ENCODE measurements at regions not wholly inside any gene's neighbourhood (a gene's known extent, or its start where the extent isn't known, plus 50 kb on each side); places are given as distances from the start of the nearest gene placed in this dataset.
A peak's percentile ranks its signal among the peaks of the same experiment; 100 is the strongest.
"Not testable (repeated sequence)": the region's sequence is repeated elsewhere in the genome, so short reads cannot be mapped to it uniquely, and the experiment has no call there.

GRCh38 chrX:121433289-121433688 lies 385.9 kb downstream of the GLUD2 start:
- DNase-seq (ENCODE audit: low read depth): no peak

- DNase-seq (ENCODE audit: low read depth): not testable (repeated sequence)
Measured at GRCh38 chrX:121437666-121438065, 390.3 kb downstream of the GLUD2 start.

GRCh38 chrX:121455890-121456289 lies 408.5 kb downstream of the GLUD2 start:
- no peak for DNase-seq (ENCODE audit: low read depth)

- DNase-seq (ENCODE audit: low read depth): no peak
Measured at GRCh38 chrX:121456315-121456714, 408.9 kb downstream of the GLUD2 start.

GRCh38 chrX:121457096-121457495 lies 409.7 kb downstream of the GLUD2 start:
- DNase-seq (ENCODE audit: low read depth): no peak

- DNase-seq (ENCODE audit: low read depth): no peak
Measured at GRCh38 chrX:121479406-121479805, 432.0 kb downstream of the GLUD2 start.

GRCh38 chrX:121496966-121497365 lies 449.6 kb downstream of the GLUD2 start:
- DNase-seq (ENCODE audit: low read depth): peak; percentile 20

GRCh38 chrX:121504153-121504552 lies 456.7 kb downstream of the GLUD2 start:
- no peak for DNase-seq (ENCODE audit: low read depth)

- DNase-seq (ENCODE audit: low read depth): no peak
Measured at GRCh38 chrX:121546317-121546716, 498.9 kb downstream of the GLUD2 start.

- DNase-seq (ENCODE audit: low read depth): no peak
Measured at GRCh38 chrX:121558886-121559285, 511.5 kb downstream of the GLUD2 start.

- no peak for DNase-seq (ENCODE audit: low read depth)
Measured at GRCh38 chrX:121562616-121563015, 515.2 kb downstream of the GLUD2 start.

- DNase-seq (ENCODE audit: low read depth): no peak
Measured at GRCh38 chrX:121569609-121570008, 522.2 kb downstream of the GLUD2 start.

- no peak for DNase-seq (ENCODE audit: low read depth)
Measured at GRCh38 chrX:121570072-121570841, 522.8 kb downstream of the GLUD2 start.

- DNase-seq (ENCODE audit: low read depth): no peak
Measured at GRCh38 chrX:121571333-121571732, 523.9 kb downstream of the GLUD2 start.

GRCh38 chrX:121574384-121574783 lies 527.0 kb downstream of the GLUD2 start:
- not testable (repeated sequence) for DNase-seq (ENCODE audit: low read depth)

GRCh38 chrX:121579016-121579760 lies 531.8 kb downstream of the GLUD2 start:
- no peak for DNase-seq (ENCODE audit: low read depth)

- no peak for DNase-seq (ENCODE audit: low read depth)
Measured at GRCh38 chrX:121581885-121582284, 534.5 kb downstream of the GLUD2 start.

GRCh38 chrX:121585626-121586025 lies 538.2 kb downstream of the GLUD2 start:
- no peak for DNase-seq (ENCODE audit: low read depth)

GRCh38 chrX:121592884-121593283 lies 545.5 kb downstream of the GLUD2 start:
- no peak for DNase-seq (ENCODE audit: low read depth)

GRCh38 chrX:121598356-121598755 lies 550.9 kb downstream of the GLUD2 start:
- no peak for DNase-seq (ENCODE audit: low read depth)

GRCh38 chrX:121635141-121635540 lies 587.7 kb downstream of the GLUD2 start:
- DNase-seq (ENCODE audit: low read depth): no peak

GRCh38 chrX:121639781-121640180 lies 592.4 kb downstream of the GLUD2 start:
- DNase-seq (ENCODE audit: low read depth): no peak

- no peak for DNase-seq (ENCODE audit: low read depth)
Measured at GRCh38 chrX:121641560-121641959, 594.1 kb downstream of the GLUD2 start.

Measured in non-pigmented ciliary epithelial cell (primary cell).